Progenitor cell of endocrine pancreas (in vitro differentiated cells): ENCODE measurements at regions not wholly inside any gene's neighbourhood (a gene's known extent, or its start where the extent isn't known, plus 50 kb on each side); places are given as distances from the start of the nearest gene placed in this dataset.

Experiments
- DNase-seq: peaks from one replicate; pipeline ENCODE4 v3.0.0; 2021; ENCODE audit warnings: low spot score; ENCODE audit not compliant: unreplicated experiment
- H3K27ac Mint-ChIP-seq: 2 replicates; pipeline ENCODE4 v1.8.0; 2021; ENCODE audit warnings: mild to moderate bottlenecking, moderate library complexity, mixed read lengths
- H3K27me3 Mint-ChIP-seq: 2 replicates; pipeline ENCODE4 v1.8.0; 2021; ENCODE audit warnings: mixed read lengths
- H3K36me3 Mint-ChIP-seq: 2 replicates; pipeline ENCODE4 v1.8.0; 2022; ENCODE audit warnings: mixed read lengths; ENCODE audit not compliant: insufficient read depth
- H3K4me1 Mint-ChIP-seq: 2 replicates; pipeline ENCODE4 v1.8.0; 2021; ENCODE audit warnings: low read depth, mixed read lengths
- H3K4me3 Mint-ChIP-seq: 2 replicates; pipeline ENCODE4 v1.8.0; 2021; ENCODE audit warnings: low read depth, mild to moderate bottlenecking, moderate library complexity, mixed read lengths
- H3K9me3 Mint-ChIP-seq: 2 replicates; pipeline ENCODE4 v1.8.0; 2021; ENCODE audit warnings: low read depth, mixed read lengths
- CTCF ChIP-seq: fragments of 200-600 bp; sonication (generic); IDR thresholded peaks from one replicate; pipeline ENCODE4 v1.5.0; 2021; ENCODE audit warnings: antibody characterized with exemption, mild to moderate bottlenecking; ENCODE audit not compliant: unreplicated experiment

GRCh38 chr6:4682431-4683097 is 93.6 kb upstream of the CDYL start:
- Mint-ChIP-seq H3K27me3 (peaks cover 25% of the 10 kb centered on the region), H3K4me1 (no peaks in the 10 kb centered on the region), H3K36me3 (no peaks in the 10 kb centered on the region), H3K9me3 (no peaks in the 10 kb centered on the region), H3K4me3 (no peak overlapping the region), H3K27ac (no peak overlapping the region)
- DNase-seq: no peak
- no peak for TF ChIP-seq CTCF

- H3K36me3 Mint-ChIP-seq: no peaks in the 10 kb centered on the region
- no peak overlapping the region for H3K27ac Mint-ChIP-seq
- H3K27me3 Mint-ChIP-seq: peaks cover 14% of the 10 kb centered on the region
- no peaks in the 10 kb centered on the region for H3K4me1 Mint-ChIP-seq
- TF ChIP-seq CTCF: no peak
- DNase-seq: no peak
- H3K9me3 Mint-ChIP-seq: no peaks in the 10 kb centered on the region
- no peak overlapping the region for H3K4me3 Mint-ChIP-seq
Observed at GRCh38 chr6:4678506-4679300, 97.5 kb upstream of the CDYL start.

GRCh38 chr6:4677751-4678065 is 98.5 kb upstream of the CDYL start:
- Mint-ChIP-seq H3K9me3 (no peaks in the 10 kb centered on the region), H3K36me3 (no peaks in the 10 kb centered on the region), H3K27me3 (peaks cover 9% of the 10 kb centered on the region), H3K4me1 (no peaks in the 10 kb centered on the region), H3K4me3 (no peak overlapping the region), H3K27ac (no peak overlapping the region)
- no peak for DNase-seq
- no peak for TF ChIP-seq CTCF

- H3K27me3 Mint-ChIP-seq: peaks cover 5% of the 10 kb centered on the region
- DNase-seq: no peak
- H3K4me3 Mint-ChIP-seq: no peak overlapping the region
- no peaks in the 10 kb centered on the region for H3K4me1 Mint-ChIP-seq
- no peak overlapping the region for H3K27ac Mint-ChIP-seq
- no peak for TF ChIP-seq CTCF
- no peaks in the 10 kb centered on the region for H3K9me3 Mint-ChIP-seq
- H3K36me3 Mint-ChIP-seq: no peaks in the 10 kb centered on the region
Observed at GRCh38 chr6:4677011-4677750, 99.0 kb upstream of the CDYL start.

- Mint-ChIP-seq H3K36me3 (no peaks in the 10 kb centered on the region), H3K9me3 (no peaks in the 10 kb centered on the region), H3K27me3 (peaks cover 2% of the 10 kb centered on the region), H3K27ac (no peak overlapping the region), H3K4me1 (no peaks in the 10 kb centered on the region), H3K4me3 (no peak overlapping the region)
- DNase-seq: no peak
- TF ChIP-seq CTCF: no peak
Observed at GRCh38 chr6:4676016-4676415, 100.2 kb upstream of the CDYL start.
